B cell (primary cell): ENCODE measurements at regions not wholly inside any gene's neighbourhood (a gene's known extent, or its start where the extent isn't known, plus 50 kb on each side); places are given as distances from the start of the nearest gene placed in this dataset.

Source experiments
- ATAC-seq: fragments of 200-7000 bp; cut with Tn5 transposase; one replicate; pipeline ENCODE4 v1.10.0; 2021; ENCODE audit warnings: low read depth, mild to moderate bottlenecking, moderate number of reproducible peaks, moderate library complexity
- CTCF ChIA-PET: fragments of 350-600 bp; sonication (Branson Sonifier 250); formaldehyde crosslinking; loops from one replicate; lab custom pipeline; 2021; ENCODE audit warnings: antibody characterized with exemption, inconsistent platforms; lab: Charles Lee
- POLR2A ChIA-PET: fragments of 350-600 bp; sonication (Branson Sonifier 250); formaldehyde crosslinking; loops from one replicate; lab custom pipeline; 2021; ENCODE audit warnings: antibody characterized with exemption; lab: Charles Lee
- DNase-seq: peaks from one replicate; pipeline ENCODE4 v3.0.0; 2013
- H2AFZ ChIP-seq: 2 replicates; pipeline ENCODE4 v1.6.1; 2012; ENCODE audit warnings: mild to moderate bottlenecking, low read depth, low read length; ENCODE audit not compliant: insufficient read depth, poor library complexity, severe bottlenecking
- H3K27ac ChIP-seq, 2 donors: 1 replicate in 1 of 2; 2 replicates in 1 of 2; pipeline ENCODE4 v1.5.1; 2012 to 2013; ENCODE audit warnings: low read length in 2 of 2, mild to moderate bottlenecking in 2 of 2, moderate library complexity in 1 of 2
- H3K27me3 ChIP-seq, 4 experiments: fragments of 200-600 bp in 1 of 4; sonication (generic) in 1 of 4; replicated peaks in 1 of 4; 1 replicate in 2 of 4; 2 replicates in 2 of 4; pipeline versions ENCODE4 v1.6.1 to v1.7.0; 2013 to 2016; ENCODE audit warnings: low read length in 3 of 4, mild to moderate bottlenecking in 2 of 4, mixed read lengths in 1 of 4, moderate library complexity in 1 of 4; ENCODE audit not compliant: insufficient read depth in 4 of 4, control insufficient read depth in 3 of 4; ENCODE audit errors: control extremely low read depth in 1 of 4
- H3K36me3 ChIP-seq, 2 experiments: replicated peaks in 1 of 2; 1 replicate in 1 of 2; 2 replicates in 1 of 2; pipeline versions ENCODE4 v1.6.1 to v1.7.1; 2013; ENCODE audit warnings: low read length in 1 of 2; ENCODE audit not compliant: insufficient read depth in 2 of 2, control insufficient read depth in 1 of 2; ENCODE audit errors: control extremely low read depth in 1 of 2, extremely low read depth in 1 of 2
- H3K4me1 ChIP-seq, 2 donors: fragments of 200-600 bp in 1 of 2; sonication (generic) in 1 of 2; 1 replicate in 1 of 2; 2 replicates in 1 of 2; pipeline versions ENCODE4 v1.5.1 to v1.6.1; 2013 to 2017; ENCODE audit warnings: low read length in 2 of 2; ENCODE audit not compliant: control insufficient read depth in 2 of 2, insufficient read depth in 2 of 2
- H3K4me2 ChIP-seq: replicated peaks from 2 replicates; pipeline ENCODE3; 2012; ENCODE audit warnings: mild to moderate bottlenecking, low read depth, low read length; ENCODE audit not compliant: poor library complexity, severe bottlenecking
- H3K4me3 ChIP-seq, 5 experiments: fragments of 200-600 bp in 1 of 5; sonication (generic) in 1 of 5; 1 replicate in 3 of 5; 2 replicates in 2 of 5; pipeline versions ENCODE4 v1.5.1 to v1.7.0; 2011 to 2016; ENCODE audit warnings: low read length in 4 of 5, mild to moderate bottlenecking in 4 of 5, low read depth in 2 of 5, control low read depth in 1 of 5, moderate library complexity in 1 of 5; ENCODE audit not compliant: insufficient read depth in 1 of 5; ENCODE audit errors: control extremely low read depth in 1 of 5, extremely low read depth in 1 of 5
- H3K79me2 ChIP-seq: fragments of 200-600 bp; sonication (generic); one replicate; pipeline ENCODE4 v1.6.0; 2016; ENCODE audit warnings: low read length; ENCODE audit not compliant: control insufficient read depth, insufficient read depth
- H3K9ac ChIP-seq: fragments of 200-600 bp; sonication (generic); 2 replicates; pipeline ENCODE4 v1.6.1; 2017; ENCODE audit warnings: mild to moderate bottlenecking, low read length, moderate library complexity
- H3K9me3 ChIP-seq, 3 donors: one replicate each; pipeline versions ENCODE4 v1.6.1 to v1.7.1; 2013; ENCODE audit warnings: low read length in 2 of 3; ENCODE audit not compliant: control insufficient read depth in 2 of 3, insufficient read depth in 1 of 3; ENCODE audit errors: control extremely low read depth in 1 of 3
- H4K20me1 ChIP-seq: 2 replicates; pipeline ENCODE4 v1.6.0; 2012; ENCODE audit warnings: mild to moderate bottlenecking, low read length; ENCODE audit not compliant: insufficient read depth, control insufficient read depth, poor library complexity, severe bottlenecking
- H3K27ac Mint-ChIP-seq: one replicate; pipeline ENCODE4 v1.8.0; 2021; ENCODE audit warnings: mixed read lengths
- H3K27me3 Mint-ChIP-seq: one replicate; pipeline ENCODE4 v1.8.0; 2021; ENCODE audit warnings: mixed read lengths
- H3K4me1 Mint-ChIP-seq: one replicate; pipeline ENCODE4 v1.8.0; 2021; ENCODE audit warnings: mixed read lengths
- H3K4me3 Mint-ChIP-seq: one replicate; pipeline ENCODE4 v1.8.0; 2021; ENCODE audit warnings: mixed read lengths
- H3K9me3 Mint-ChIP-seq: one replicate; pipeline ENCODE4 v1.8.0; 2022; ENCODE audit warnings: mixed read lengths; ENCODE audit not compliant: insufficient read depth
- CTCF ChIP-seq: fragments of 200-600 bp; IDR thresholded peaks from one replicate; pipeline ENCODE4 v1.8.0; 2022; ENCODE audit warnings: antibody characterized with exemption, mild to moderate bottlenecking
- EZH2 ChIP-seq: IDR thresholded peaks from 2 replicates; pipeline ENCODE4 v1.6.1; 2012; ENCODE audit warnings: borderline replicate concordance, low read depth, mild to moderate bottlenecking, moderate library complexity, low read length; ENCODE audit not compliant: insufficient read depth, poor library complexity, severe bottlenecking
- WGBS: methylation state at CpG from one replicate; pipeline ENCODE4 v1.1.5; 2013; ENCODE audit warnings: missing lambda C conversion rate; ENCODE audit not compliant: insufficient coverage; 5-methylcytosine and 5-hydroxymethylcytosine counted together
- intact Hi-C: fragments of 100-400 bp; cut with micrococcal nuclease; formaldehyde crosslinking; loops from one replicate; pipeline ENCODE4 v1.10.0; 2022

DNA sequence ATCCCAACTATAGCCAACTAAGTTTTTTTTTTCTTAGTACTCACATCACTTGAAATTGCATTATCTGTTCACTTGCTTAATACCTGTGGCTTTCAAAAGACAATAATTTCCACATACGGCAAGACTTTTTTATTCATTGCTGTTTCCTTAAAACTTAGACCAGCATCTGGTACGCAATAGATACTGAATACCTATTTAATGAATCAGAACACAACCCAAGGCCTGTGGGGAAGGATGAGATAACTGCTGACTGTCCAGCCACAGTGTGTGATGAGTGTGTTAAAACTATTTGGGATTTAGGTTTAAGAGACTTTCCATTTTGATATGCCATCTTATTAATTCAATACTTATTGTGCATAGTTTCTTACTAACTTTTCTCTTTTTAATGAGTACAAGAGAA is 988.7 kb downstream of the NTRK3 start:
- Histone ChIP-seq H3K4me2 (no peak overlapping the region), H3K4me3 (no peak overlapping the region), H3K9ac (no peak overlapping the region), H2AFZ (no peak overlapping the region), H3K9me3 (peaks cover 0 to 1% (median 0%) of the 10 kb centered on the region in 3 donors), H3K36me3 (no peaks in the 10 kb centered on the region), H3K27ac (no peak overlapping the region), H3K4me1 (no peaks in the 10 kb centered on the region), H3K27me3 (no peaks in the 10 kb centered on the region), H3K79me2 (no peaks in the 10 kb centered on the region), H4K20me1 (no peaks in the 10 kb centered on the region)
- DNase-seq (no peak), ATAC-seq (no peak)
- no peaks in the 10 kb centered on the region for H3K9me3 Mint-ChIP-seq
- WGBS: no CpG with 5 or more reads among the region's 2 CpGs
- POLR2A ChIA-PET: no interaction called here
- CTCF ChIA-PET: no interaction called here
- H3K27ac Mint-ChIP-seq: no peak overlapping the region
- no peaks in the 10 kb centered on the region for H3K4me1 Mint-ChIP-seq
- H3K4me3 Mint-ChIP-seq: no peak overlapping the region
- H3K27me3 Mint-ChIP-seq: no peaks in the 10 kb centered on the region
- TF ChIP-seq EZH2 (no peak), CTCF (no peak)
- intact Hi-C loops: no loop called here

DNA sequence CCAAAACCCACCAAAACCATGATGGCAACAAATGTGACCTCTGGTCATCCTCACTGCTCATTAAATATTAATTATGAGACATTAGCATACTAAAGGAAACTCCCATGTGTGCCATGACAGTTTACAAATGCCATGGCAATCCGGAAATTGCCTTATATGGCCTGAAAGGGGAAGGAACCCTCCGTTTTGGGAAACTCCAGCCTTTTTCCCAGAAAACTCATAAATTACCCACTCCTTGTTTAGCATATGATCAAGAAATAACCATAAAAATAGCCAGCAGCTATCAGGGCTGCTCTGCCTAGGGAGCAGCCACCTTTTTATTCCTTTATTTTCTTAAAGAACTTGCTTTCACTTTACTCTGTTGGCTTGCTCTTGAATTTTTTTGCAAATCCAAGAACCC is 992.7 kb downstream of the NTRK3 start:
- no peak overlapping the region for H3K9ac ChIP-seq
- H3K27me3 Mint-ChIP-seq: no peaks in the 10 kb centered on the region
- no peaks in the 10 kb centered on the region for H3K27me3 ChIP-seq
- ChIA-PET CTCF (no interaction called here), POLR2A (no interaction called here)
- TF ChIP-seq EZH2: no peak
- TF ChIP-seq CTCF: no peak
- H3K4me3 Mint-ChIP-seq: no peak overlapping the region
- H3K79me2 ChIP-seq: no peaks in the 10 kb centered on the region
- ATAC-seq: no peak
- H3K27ac ChIP-seq: no peak overlapping the region
- no peaks in the 10 kb centered on the region for H4K20me1 ChIP-seq
- no peaks in the 10 kb centered on the region for H3K36me3 ChIP-seq
- no peak overlapping the region for H3K27ac Mint-ChIP-seq
- DNase-seq: no peak
- no peak overlapping the region for H3K4me2 ChIP-seq
- no CpG with 5 or more reads among the region's 2 CpGs for WGBS
- peaks cover 3% of the 10 kb centered on the region for H3K9me3 Mint-ChIP-seq
- H3K9me3 ChIP-seq: peaks cover 0 to 5% (median 1%) of the 10 kb centered on the region in 3 donors
- intact Hi-C loops: no loop called here
- no peak overlapping the region for H2AFZ ChIP-seq
- no peaks in the 10 kb centered on the region for H3K4me1 Mint-ChIP-seq
- H3K4me1 ChIP-seq: no peaks in the 10 kb centered on the region
- no peak overlapping the region for H3K4me3 ChIP-seq
